Glomerular endothelial cell (primary cell): ENCODE measurements at regions not wholly inside any gene's neighbourhood (a gene's known extent, or its start where the extent isn't known, plus 50 kb on each side); places are given as distances from the start of the nearest gene placed in this dataset.

Source experiments
- DNase-seq: peaks from one replicate; pipeline ENCODE4 v3.0.0-alpha.2; 2011; ENCODE audit warnings: low read depth, low spot score; ENCODE audit errors: extremely low read depth

- DNase-seq = no peak
Observed at GRCh38 chr5:152337484-152337883, 67.6 kb downstream of the NMUR2 start.

- no peak for DNase-seq
Observed at GRCh38 chr5:152335461-152335860, 69.6 kb downstream of the NMUR2 start.

- no peak for DNase-seq
Observed at GRCh38 chr5:152332716-152333460, 72.2 kb downstream of the NMUR2 start.

GRCh38 chr5:152331718-152332117 lies 73.4 kb downstream of the NMUR2 start:
- DNase-seq = no peak

GRCh38 chr5:152331006-152331405 lies 74.1 kb downstream of the NMUR2 start:
- DNase-seq = no peak

- no peak for DNase-seq
Observed at GRCh38 chr5:152329761-152330283, 75.3 kb downstream of the NMUR2 start.

- DNase-seq = no peak
Observed at GRCh38 chr5:152329207-152329606, 75.9 kb downstream of the NMUR2 start.

- no peak for DNase-seq
Observed at GRCh38 chr5:152315942-152316341, 89.1 kb downstream of the NMUR2 start.

GRCh38 chr5:152314196-152314829 lies 90.8 kb downstream of the NMUR2 start:
- no peak for DNase-seq

- no peak for DNase-seq
Observed at GRCh38 chr5:152309926-152310450, 95.1 kb downstream of the NMUR2 start.

GRCh38 chr5:152306386-152306785 lies 98.7 kb downstream of the NMUR2 start:
- DNase-seq = no peak

GRCh38 chr5:152305525-152305924 lies 99.6 kb downstream of the NMUR2 start:
- no peak for DNase-seq

GRCh38 chr5:152303841-152304240 lies 101.2 kb downstream of the NMUR2 start:
- DNase-seq = no peak

GRCh38 chr5:152297866-152298265 lies 107.2 kb downstream of the NMUR2 start:
- DNase-seq = no peak

GRCh38 chr5:152293189-152293588 lies 111.9 kb downstream of the NMUR2 start:
- no peak for DNase-seq

GRCh38 chr5:152290181-152290580 lies 114.9 kb downstream of the NMUR2 start:
- DNase-seq = no peak

- no peak for DNase-seq
Observed at GRCh38 chr5:152288917-152289595, 116.0 kb downstream of the NMUR2 start.

GRCh38 chr5:152288499-152288898 lies 116.6 kb downstream of the NMUR2 start:
- no peak for DNase-seq

GRCh38 chr5:152285764-152286163 lies 119.3 kb downstream of the NMUR2 start:
- no peak for DNase-seq

GRCh38 chr5:152282331-152282730 lies 122.7 kb downstream of the NMUR2 start:
- no peak for DNase-seq

GRCh38 chr5:152277936-152278335 lies 127.1 kb downstream of the NMUR2 start:
- no peak for DNase-seq
